HCT116 (cell line): ENCODE measurements at regions not wholly inside any gene's neighbourhood (a gene's known extent, or its start where the extent isn't known, plus 50 kb on each side); places are given as distances from the start of the nearest gene placed in this dataset.

ENCODE experiments used
- ATAC-seq: fragments of 200-7000 bp; cut with Tn5 transposase; 2 replicates; pipeline ENCODE4 v1.9.1; 2020; ENCODE audit warnings: mild to moderate bottlenecking, moderate library complexity
- BruUV-seq: library from RNA; stranded (reverse); fragments of 400-500 nt; replicated peaks from 2 replicates; lab custom pipeline; 2021; lab: Mats Ljungman, UMichigan
- CTCF ChIA-PET: fragments of 300-600 bp; sonication (Branson Sonifier 250); formaldehyde crosslinking; loops from one replicate; lab custom pipeline; 2021; ENCODE audit warnings: antibody characterized with exemption; lab: Charles Lee
- POLR2A ChIA-PET: fragments of 300-600, 350-600 bp; sonication (Branson Sonifier 250); formaldehyde crosslinking; loops from one replicate; lab custom pipeline; 2021; ENCODE audit warnings: antibody characterized with exemption; lab: Charles Lee
- RAD21 ChIA-PET, 2 experiments: fragments of 300-600 bp; sonication (Branson Sonifier 250); formaldehyde crosslinking; loops; one replicate each; lab custom pipeline; 2023; ENCODE audit warnings: low total read pairs in 2 of 2; ENCODE audit not compliant: uncharacterized antibody in 2 of 2, unreplicated experiment in 2 of 2, low non-redundant PET in 1 of 2; lab: Charles Lee
- DNase-seq: peaks from one replicate; pipeline ENCODE4 v3.0.0-alpha.2; 2010; ENCODE audit warnings: low read depth, low spot score
- H2AFZ ChIP-seq: fragments of 200-600 bp; shearing (Covaris generic), sonication (generic); 2 replicates; pipeline ENCODE4 v1.6.1; 2017; ENCODE audit warnings: low read depth, mixed run types, mixed read lengths, antibody characterized with exemption, low read length; ENCODE audit not compliant: poor library complexity, severe bottlenecking
- H3K27ac ChIP-seq: 2 replicates; pipeline ENCODE4 v1.5.1; 2012; ENCODE audit warnings: low read depth, low read length
- H3K27me3 ChIP-seq: fragments of 200-600 bp; sonication (generic); 2 replicates; pipeline ENCODE4 v1.6.1; 2016; ENCODE audit warnings: mixed run types, low read length, mixed read lengths; ENCODE audit not compliant: insufficient read depth
- H3K36me3 ChIP-seq, 2 experiments: fragments of 200-500 bp in 1 of 2; fragments of 200-600 bp in 1 of 2; sonication (Bioruptor generic) in 1 of 2; sonication (generic) in 1 of 2; 2 replicates each; pipeline versions ENCODE4 v1.5.1 to v1.6.1; 2014 to 2016; ENCODE audit warnings: low read length in 2 of 2, inconsistent platforms in 1 of 2, mixed read lengths in 1 of 2, mixed run types in 1 of 2; ENCODE audit not compliant: insufficient read depth in 2 of 2, control insufficient read depth in 1 of 2
- H3K4me1 ChIP-seq, 2 experiments: fragments of 200-600 bp in 1 of 2; sonication (generic) in 1 of 2; 2 replicates each; pipeline versions ENCODE4 v1.5.1 to v1.6.1; 2012 to 2017; ENCODE audit warnings: low read length in 2 of 2, inconsistent platforms in 1 of 2, mild to moderate bottlenecking in 1 of 2, mixed read lengths in 1 of 2, mixed run types in 1 of 2, moderate library complexity in 1 of 2; ENCODE audit not compliant: insufficient read depth in 2 of 2, control insufficient read depth in 1 of 2
- H3K4me2 ChIP-seq: fragments of 200-600 bp; sonication (generic); 2 replicates; pipeline ENCODE4 v1.6.1; 2017; ENCODE audit warnings: mixed run types, low read length, mixed read lengths
- H3K4me3 ChIP-seq, 2 experiments: fragments of 200-600 bp in 1 of 2; sonication (generic) in 1 of 2; replicated peaks in 1 of 2; 2 replicates each; pipeline ENCODE4 v1.5.1; 2011 to 2016; ENCODE audit warnings: low read length in 2 of 2, control low read depth in 1 of 2, low read depth in 1 of 2, mild to moderate bottlenecking in 1 of 2, mixed read lengths in 1 of 2, mixed run types in 1 of 2
- H3K79me2 ChIP-seq: fragments of 200-600 bp; sonication (generic); 2 replicates; pipeline ENCODE4 v1.6.1; 2017; ENCODE audit warnings: mild to moderate bottlenecking, mixed run types, low read length, moderate library complexity, mixed read lengths; ENCODE audit not compliant: insufficient read depth
- H3K9ac ChIP-seq: fragments of 200-600 bp; sonication (generic); 2 replicates; pipeline ENCODE4 v1.6.1; 2016; ENCODE audit warnings: low read length, mixed read lengths
- H3K9me2 ChIP-seq: fragments of 200-600 bp; sonication (generic), shearing (Covaris generic); 2 replicates; pipeline ENCODE4 v1.6.1; 2017; ENCODE audit warnings: mixed run types, mild to moderate bottlenecking, moderate library complexity; ENCODE audit not compliant: insufficient read depth
- H3K9me3 ChIP-seq, 2 experiments: fragments of 200-500 bp in 1 of 2; fragments of 200-600 bp in 1 of 2; sonication (Bioruptor generic) in 1 of 2; sonication (generic) in 1 of 2; 2 replicates each; pipeline ENCODE4 v1.6.1; 2014 to 2017; ENCODE audit warnings: low read length in 2 of 2, mixed read lengths in 2 of 2, inconsistent platforms in 1 of 2, low read depth in 1 of 2, mild to moderate bottlenecking in 1 of 2, mixed run types in 1 of 2, moderate library complexity in 1 of 2; ENCODE audit not compliant: control insufficient read depth in 1 of 2, insufficient read depth in 1 of 2
- H4K20me1 ChIP-seq: fragments of 200-600 bp; sonication (generic), shearing (Covaris generic); 2 replicates; pipeline ENCODE4 v1.6.1; 2017; ENCODE audit warnings: mixed run types, mild to moderate bottlenecking, moderate library complexity; ENCODE audit not compliant: insufficient read depth
- CEBPB ChIP-seq: IDR thresholded peaks from 2 replicates; pipeline ENCODE4 v1.6.1; 2012; ENCODE audit warnings: low read depth
- ELF1 ChIP-seq: IDR thresholded peaks from 2 replicates; pipeline ENCODE4 v1.6.1; 2012; ENCODE audit warnings: low read depth, borderline replicate concordance
- EZH2phosphoT487 ChIP-seq: fragments of 200-600 bp; IDR thresholded peaks from 2 replicates; pipeline ENCODE4 v1.6.1; 2018; ENCODE audit warnings: antibody characterized with exemption, borderline replicate concordance
- POLR2A ChIP-seq: IDR thresholded peaks from 2 replicates; pipeline ENCODE4 v1.7.0; 2011; ENCODE audit warnings: borderline replicate concordance; ENCODE audit not compliant: insufficient read depth, insufficient read length; ENCODE audit errors: extremely low read depth
- TCF7L2 ChIP-seq: IDR thresholded peaks from 2 replicates; pipeline ENCODE4 v1.7.0; 2011; ENCODE audit warnings: borderline replicate concordance, inconsistent platforms; ENCODE audit not compliant: insufficient read depth, insufficient read length; ENCODE audit errors: extremely low read depth
- YY1 ChIP-seq: IDR thresholded peaks from 2 replicates; pipeline ENCODE4 v1.6.1; 2011; ENCODE audit warnings: low read length, low read depth, moderate library complexity, mild to moderate bottlenecking; ENCODE audit not compliant: insufficient replicate concordance; ENCODE audit errors: extremely low read depth
- ZNF274 ChIP-seq: fragments of 200-500 bp; sonication (Bioruptor generic); IDR thresholded peaks from 2 replicates; pipeline ENCODE4 v1.6.1; 2014; ENCODE audit warnings: mild to moderate bottlenecking, low read depth, low read length, inconsistent platforms
- intact Hi-C: fragments of 100-400 bp; cut with micrococcal nuclease; formaldehyde crosslinking; loops from 2 replicates; pipeline ENCODE4 v1.10.0; 2022
- TF ChIP-seq, protein P1 (sequence below): IDR thresholded peaks from 2 replicates; pipeline ENCODE4 v1.6.1; 2012
- TF ChIP-seq, protein P2 (sequence below): IDR thresholded peaks from 2 replicates; pipeline ENCODE4 v1.6.1; 2012
- TF ChIP-seq, protein P3 (sequence below): IDR thresholded peaks from 2 replicates; pipeline ENCODE4 v1.6.1; 2011; ENCODE audit warnings: mild to moderate bottlenecking, low read length, moderate library complexity; ENCODE audit not compliant: insufficient replicate concordance; ENCODE audit errors: extremely low read depth

DNA sequence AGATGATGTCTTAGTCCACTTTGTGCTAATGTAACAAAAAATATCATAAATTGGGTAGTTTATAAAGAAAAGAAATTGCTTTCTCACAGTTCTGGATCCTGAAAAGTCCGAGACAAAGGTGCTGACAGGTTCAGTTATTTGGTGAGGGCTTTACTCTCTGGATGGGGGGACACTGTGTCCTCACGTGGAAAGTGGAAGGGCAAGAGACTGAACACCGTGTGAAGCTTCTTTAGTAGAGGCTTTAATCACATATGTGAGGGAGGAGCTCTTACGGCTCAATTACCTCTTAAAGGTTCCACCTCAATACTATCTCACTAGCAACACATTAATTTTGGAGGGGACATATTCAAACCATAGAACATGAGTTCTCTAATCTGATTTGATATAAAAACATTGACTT, 204.3 kb downstream of the FSIP2 start:
- H3K36me3 ChIP-seq: no peaks in the 10 kb centered on the region
- no peak for DNase-seq
- H4K20me1 ChIP-seq: no peaks in the 10 kb centered on the region
- H3K9me3 ChIP-seq: no peaks in the 10 kb centered on the region
- H3K4me2 ChIP-seq: no peak overlapping the region
- POLR2A ChIA-PET: no interaction called here
- H3K27me3 ChIP-seq: no peaks in the 10 kb centered on the region
- no peaks in the 10 kb centered on the region for H3K4me1 ChIP-seq
- TF ChIP-seq ZNF274 (0 out of 2 replicates have a peak, but pooled peaks have one; percentile 17), POLR2A (no peak)
- TF ChIP-seq, all 23 proteins: peak for 1
- Histone ChIP-seq H3K9ac (no peak overlapping the region), H3K27ac (no peak overlapping the region), H3K4me3 (no peak overlapping the region), H3K9me2 (no peaks in the 10 kb centered on the region), H2AFZ (no peak overlapping the region), H3K79me2 (no peaks in the 10 kb centered on the region)
- RAD21 ChIA-PET: no interaction called here
- intact Hi-C loops: no loop called here
- CTCF ChIA-PET: no interaction called here
- no peak for ATAC-seq
- no TSS peak for BruUV-seq

DNA sequence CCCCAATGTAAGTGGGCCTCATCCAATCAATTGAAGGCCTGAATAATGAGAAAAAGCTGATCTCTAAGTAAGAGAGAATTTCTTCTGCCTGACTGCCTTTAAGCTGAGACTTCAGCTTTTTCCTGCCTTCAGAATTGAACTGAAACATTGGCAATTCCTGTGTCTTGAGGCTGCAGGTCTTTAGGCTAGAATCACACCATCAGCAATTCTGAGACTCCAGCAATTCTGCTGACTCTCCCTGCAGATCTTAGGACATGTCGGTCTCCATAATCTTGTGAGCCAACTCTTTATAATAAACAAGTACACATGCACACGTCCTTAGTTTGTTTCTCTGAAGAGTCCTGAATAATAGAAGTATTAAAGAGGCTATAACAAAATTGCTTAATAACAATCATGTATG, 209.1 kb downstream of the FSIP2 start:
- no peak overlapping the region for H3K27ac ChIP-seq
- no peaks in the 10 kb centered on the region for H3K4me1 ChIP-seq
- BruUV-seq: no TSS peak
- H3K9me2 ChIP-seq: no peaks in the 10 kb centered on the region; the same call in 1 of the 2 replicates
- no peaks in the 10 kb centered on the region for H4K20me1 ChIP-seq
- H3K9ac ChIP-seq: no peak overlapping the region
- H2AFZ ChIP-seq: no peak overlapping the region
- H3K27me3 ChIP-seq: no peaks in the 10 kb centered on the region
- ChIA-PET POLR2A (no interaction called here), CTCF (no interaction called here)
- H3K4me3 ChIP-seq: no peak overlapping the region
- no peaks in the 10 kb centered on the region for H3K9me3 ChIP-seq
- ATAC-seq (no peak), DNase-seq (no peak)
- no peaks in the 10 kb centered on the region for H3K79me2 ChIP-seq
- H3K36me3 ChIP-seq: no peaks in the 10 kb centered on the region
- H3K4me2 ChIP-seq: no peak overlapping the region
- no peak for TF ChIP-seq POLR2A
- no peak for TF ChIP-seq YY1
- TF ChIP-seq CEBPB: no peak
- TF ChIP-seq, protein P1, sequence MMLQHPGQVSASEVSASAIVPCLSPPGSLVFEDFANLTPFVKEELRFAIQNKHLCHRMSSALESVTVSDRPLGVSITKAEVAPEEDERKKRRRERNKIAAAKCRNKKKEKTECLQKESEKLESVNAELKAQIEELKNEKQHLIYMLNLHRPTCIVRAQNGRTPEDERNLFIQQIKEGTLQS: no peak
- no peak for TF ChIP-seq EZH2phosphoT487
- no peak for TF ChIP-seq TCF7L2
- TF ChIP-seq, protein P2, sequence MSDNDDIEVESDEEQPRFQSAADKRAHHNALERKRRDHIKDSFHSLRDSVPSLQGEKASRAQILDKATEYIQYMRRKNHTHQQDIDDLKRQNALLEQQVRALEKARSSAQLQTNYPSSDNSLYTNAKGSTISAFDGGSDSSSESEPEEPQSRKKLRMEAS: no peak
- TF ChIP-seq, protein P3, sequence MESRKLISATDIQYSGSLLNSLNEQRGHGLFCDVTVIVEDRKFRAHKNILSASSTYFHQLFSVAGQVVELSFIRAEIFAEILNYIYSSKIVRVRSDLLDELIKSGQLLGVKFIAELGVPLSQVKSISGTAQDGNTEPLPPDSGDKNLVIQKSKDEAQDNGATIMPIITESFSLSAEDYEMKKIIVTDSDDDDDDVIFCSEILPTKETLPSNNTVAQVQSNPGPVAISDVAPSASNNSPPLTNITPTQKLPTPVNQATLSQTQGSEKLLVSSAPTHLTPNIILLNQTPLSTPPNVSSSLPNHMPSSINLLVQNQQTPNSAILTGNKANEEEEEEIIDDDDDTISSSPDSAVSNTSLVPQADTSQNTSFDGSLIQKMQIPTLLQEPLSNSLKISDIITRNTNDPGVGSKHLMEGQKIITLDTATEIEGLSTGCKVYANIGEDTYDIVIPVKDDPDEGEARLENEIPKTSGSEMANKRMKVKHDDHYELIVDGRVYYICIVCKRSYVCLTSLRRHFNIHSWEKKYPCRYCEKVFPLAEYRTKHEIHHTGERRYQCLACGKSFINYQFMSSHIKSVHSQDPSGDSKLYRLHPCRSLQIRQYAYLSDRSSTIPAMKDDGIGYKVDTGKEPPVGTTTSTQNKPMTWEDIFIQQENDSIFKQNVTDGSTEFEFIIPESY: no peak
- TF ChIP-seq ELF1: no peak
- TF ChIP-seq, all 23 proteins: peak for 0
- intact Hi-C loops: no loop called here
- RAD21 ChIA-PET: no interaction called here
